WTC11 (cell line): ENCODE measurements at regions not wholly inside any gene's neighbourhood (a gene's known extent, or its start where the extent isn't known, plus 50 kb on each side); places are given as distances from the start of the nearest gene placed in this dataset.

Experiments
- ATAC-seq: fragments of 200-7000 bp; cut with Tn5 transposase; 2 replicates; pipeline ENCODE4 v1.10.0; 2021; ENCODE audit warnings: mild to moderate bottlenecking, moderate library complexity
- CTCF ChIA-PET: fragments of 300-600 bp; sonication (Branson Sonifier 250); formaldehyde crosslinking; loops from one replicate; lab custom pipeline; 2021; ENCODE audit warnings: antibody characterized with exemption; lab: Charles Lee
- POLR2A ChIA-PET: fragments of 350-600 bp; sonication (Branson Sonifier 250); formaldehyde crosslinking; loops from one replicate; lab custom pipeline; 2021; ENCODE audit warnings: antibody characterized with exemption; lab: Charles Lee
- DNase-seq: peaks from one replicate; pipeline ENCODE4 v3.0.0; 2021; ENCODE audit warnings: low spot score
- H3K27ac Mint-ChIP-seq: 2 replicates; pipeline ENCODE4 v1.8.0; 2021; ENCODE audit warnings: mixed read lengths
- H3K27me3 Mint-ChIP-seq: 2 replicates; pipeline ENCODE4 v1.8.0; 2021; ENCODE audit warnings: low read depth, mild to moderate bottlenecking, moderate library complexity, mixed read lengths
- H3K36me3 Mint-ChIP-seq: 2 replicates; pipeline ENCODE4 v1.8.0; 2021; ENCODE audit warnings: mixed read lengths
- H3K4me1 Mint-ChIP-seq: 2 replicates; pipeline ENCODE4 v1.8.0; 2022; ENCODE audit warnings: mixed read lengths
- H3K4me3 Mint-ChIP-seq: 2 replicates; pipeline ENCODE4 v1.8.0; 2021; ENCODE audit warnings: mild to moderate bottlenecking, moderate library complexity, mixed read lengths
- H3K9me3 Mint-ChIP-seq: 2 replicates; pipeline ENCODE4 v1.8.0; 2021; ENCODE audit warnings: mixed read lengths
- FOXK1 ChIP-seq: sonication (generic); formaldehyde crosslinking; IDR thresholded peaks from 2 replicates; pipeline ENCODE4 v1.8.0; 2022; ENCODE audit warnings: mild to moderate bottlenecking, moderate library complexity, missing genetic modification reagents
- FOXP1 ChIP-seq: sonication (generic); formaldehyde crosslinking; IDR thresholded peaks from 2 replicates; pipeline ENCODE4 v1.8.0; 2022; ENCODE audit warnings: missing genetic modification reagents, mild to moderate bottlenecking, moderate library complexity, borderline replicate concordance
- JUN ChIP-seq: sonication (generic); formaldehyde crosslinking; IDR thresholded peaks from 2 replicates; pipeline ENCODE4 v1.8.0; 2023; ENCODE audit warnings: mild to moderate bottlenecking, missing genetic modification reagents
- OVOL2 ChIP-seq: fragments of 250-450 bp; sonication (Bioruptor Pico); IDR thresholded peaks from 2 replicates; pipeline ENCODE4 v1.9.0; 2021; ENCODE audit warnings: mild to moderate bottlenecking, borderline replicate concordance
- SMAD4 ChIP-seq: sonication (generic); formaldehyde crosslinking; IDR thresholded peaks from 2 replicates; pipeline ENCODE4 v1.8.0; 2022; ENCODE audit warnings: mild to moderate bottlenecking, missing genetic modification reagents
- SOX15 ChIP-seq: fragments of 250-450 bp; sonication (Bioruptor Pico); IDR thresholded peaks from 2 replicates; pipeline ENCODE4 v1.9.0; 2021; ENCODE audit warnings: mild to moderate bottlenecking
- SP1 ChIP-seq: sonication (generic); formaldehyde crosslinking; conservative IDR thresholded peaks from 2 replicates; pipeline ENCODE4 v1.8.1; 2022; ENCODE audit warnings: missing genetic modification reagents
- ZNF138 ChIP-seq: sonication (generic); formaldehyde crosslinking; conservative IDR thresholded peaks from 2 replicates; pipeline ENCODE4 v1.8.1; 2022; ENCODE audit warnings: mild to moderate bottlenecking, moderate library complexity, missing genetic modification reagents
- ZNF263 ChIP-seq: sonication (generic); formaldehyde crosslinking; IDR thresholded peaks from 2 replicates; pipeline ENCODE4 v1.8.1; 2022; ENCODE audit warnings: low read depth, mild to moderate bottlenecking, moderate library complexity, missing genetic modification reagents
- ZNF416 ChIP-seq: fragments of 250-450 bp; sonication (Bioruptor Pico); IDR thresholded peaks from 2 replicates; pipeline ENCODE4 v1.9.0; 2021; ENCODE audit warnings: mild to moderate bottlenecking, inconsistent platforms
- ZNF423 ChIP-seq: fragments of 250-450 bp; sonication (Bioruptor Pico); IDR thresholded peaks from 2 replicates; pipeline ENCODE4 v2.1.2; 2022; ENCODE audit warnings: mild to moderate bottlenecking, moderate library complexity
- TF ChIP-seq, protein P1 (sequence below): sonication (generic); formaldehyde crosslinking; IDR thresholded peaks from 2 replicates; pipeline ENCODE4 v1.8.1; 2022; ENCODE audit warnings: low read depth, mild to moderate bottlenecking, moderate library complexity, missing genetic modification reagents, borderline replicate concordance
- TF ChIP-seq, protein P2 (sequence below): sonication (generic); formaldehyde crosslinking; conservative IDR thresholded peaks from 2 replicates; pipeline ENCODE4 v1.8.1; 2022; ENCODE audit warnings: mild to moderate bottlenecking, missing genetic modification reagents
- TF ChIP-seq, protein P3 (sequence below): sonication (generic); formaldehyde crosslinking; IDR thresholded peaks from 2 replicates; pipeline ENCODE4 v1.8.0; 2023; ENCODE audit warnings: missing genetic modification reagents
- TF ChIP-seq, protein P4 (sequence below): sonication (generic); formaldehyde crosslinking; IDR thresholded peaks from 2 replicates; pipeline ENCODE4 v1.8.0; 2022; ENCODE audit warnings: mild to moderate bottlenecking, missing genetic modification reagents
- TF ChIP-seq, protein P5 (sequence below): sonication (generic); formaldehyde crosslinking; IDR thresholded peaks from 2 replicates; pipeline ENCODE4 v1.8.1; 2023; ENCODE audit warnings: mild to moderate bottlenecking, missing genetic modification reagents
- TF ChIP-seq, protein P6 (sequence below): sonication (generic); formaldehyde crosslinking; IDR thresholded peaks from 2 replicates; pipeline ENCODE4 v1.8.1; 2022; ENCODE audit warnings: low read depth, missing genetic modification reagents, borderline replicate concordance
- TF ChIP-seq, protein P7 (sequence below): sonication (generic); formaldehyde crosslinking; IDR thresholded peaks from 2 replicates; pipeline ENCODE4 v1.8.1; 2022; ENCODE audit warnings: missing genetic modification reagents, borderline replicate concordance

DNA sequence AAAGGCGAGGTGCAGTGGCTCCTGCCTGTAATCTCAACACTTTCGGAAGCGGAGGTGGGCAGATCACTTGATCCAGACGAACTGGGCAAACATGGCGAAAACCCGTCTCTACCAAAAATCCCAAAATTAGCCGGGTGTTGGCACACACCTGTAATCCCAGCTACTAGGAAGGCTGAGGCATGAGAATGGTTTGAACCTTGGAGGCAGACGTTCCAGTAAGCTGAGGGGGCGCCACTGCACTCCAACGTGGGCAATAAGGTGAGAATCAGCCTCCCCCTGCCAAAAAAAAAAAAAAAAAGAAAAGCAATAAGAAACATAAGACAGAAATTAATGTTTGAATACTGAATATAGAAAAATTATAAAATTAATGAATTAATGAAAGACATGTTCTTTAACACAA is 928.7 kb downstream of the LRFN5 start:
- Mint-ChIP-seq H3K4me1 (no peaks in the 10 kb centered on the region), H3K27ac (no peak overlapping the region), H3K4me3 (no peak overlapping the region), H3K9me3 (no peaks in the 10 kb centered on the region), H3K36me3 (no peaks in the 10 kb centered on the region), H3K27me3 (no peaks in the 10 kb centered on the region)
- CTCF ChIA-PET: interaction anchor here (0.6 to 0.7 kb wide), 2 partner anchors 46 to 262 kb away, joined by 3 to 4 read pairs; no protein-coding TSS in a partner anchor
- TF ChIP-seq OVOL2 (CRISPR knock-in tag): no peak
- TF ChIP-seq, protein P1, sequence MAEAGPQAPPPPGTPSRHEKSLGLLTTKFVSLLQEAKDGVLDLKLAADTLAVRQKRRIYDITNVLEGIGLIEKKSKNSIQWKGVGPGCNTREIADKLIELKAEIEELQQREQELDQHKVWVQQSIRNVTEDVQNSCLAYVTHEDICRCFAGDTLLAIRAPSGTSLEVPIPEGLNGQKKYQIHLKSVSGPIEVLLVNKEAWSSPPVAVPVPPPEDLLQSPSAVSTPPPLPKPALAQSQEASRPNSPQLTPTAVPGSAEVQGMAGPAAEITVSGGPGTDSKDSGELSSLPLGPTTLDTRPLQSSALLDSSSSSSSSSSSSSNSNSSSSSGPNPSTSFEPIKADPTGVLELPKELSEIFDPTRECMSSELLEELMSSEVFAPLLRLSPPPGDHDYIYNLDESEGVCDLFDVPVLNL (CRISPR knock-in tag): no peak
- TF ChIP-seq, protein P2, sequence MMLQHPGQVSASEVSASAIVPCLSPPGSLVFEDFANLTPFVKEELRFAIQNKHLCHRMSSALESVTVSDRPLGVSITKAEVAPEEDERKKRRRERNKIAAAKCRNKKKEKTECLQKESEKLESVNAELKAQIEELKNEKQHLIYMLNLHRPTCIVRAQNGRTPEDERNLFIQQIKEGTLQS (CRISPR knock-in tag): no peak
- TF ChIP-seq ZNF263 (CRISPR knock-in tag): no peak
- TF ChIP-seq SOX15: no peak
- TF ChIP-seq FOXP1 (CRISPR knock-in tag): no peak
- TF ChIP-seq, protein P3, sequence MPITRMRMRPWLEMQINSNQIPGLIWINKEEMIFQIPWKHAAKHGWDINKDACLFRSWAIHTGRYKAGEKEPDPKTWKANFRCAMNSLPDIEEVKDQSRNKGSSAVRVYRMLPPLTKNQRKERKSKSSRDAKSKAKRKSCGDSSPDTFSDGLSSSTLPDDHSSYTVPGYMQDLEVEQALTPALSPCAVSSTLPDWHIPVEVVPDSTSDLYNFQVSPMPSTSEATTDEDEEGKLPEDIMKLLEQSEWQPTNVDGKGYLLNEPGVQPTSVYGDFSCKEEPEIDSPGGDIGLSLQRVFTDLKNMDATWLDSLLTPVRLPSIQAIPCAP (CRISPR knock-in tag): no peak
- TF ChIP-seq, protein P4, sequence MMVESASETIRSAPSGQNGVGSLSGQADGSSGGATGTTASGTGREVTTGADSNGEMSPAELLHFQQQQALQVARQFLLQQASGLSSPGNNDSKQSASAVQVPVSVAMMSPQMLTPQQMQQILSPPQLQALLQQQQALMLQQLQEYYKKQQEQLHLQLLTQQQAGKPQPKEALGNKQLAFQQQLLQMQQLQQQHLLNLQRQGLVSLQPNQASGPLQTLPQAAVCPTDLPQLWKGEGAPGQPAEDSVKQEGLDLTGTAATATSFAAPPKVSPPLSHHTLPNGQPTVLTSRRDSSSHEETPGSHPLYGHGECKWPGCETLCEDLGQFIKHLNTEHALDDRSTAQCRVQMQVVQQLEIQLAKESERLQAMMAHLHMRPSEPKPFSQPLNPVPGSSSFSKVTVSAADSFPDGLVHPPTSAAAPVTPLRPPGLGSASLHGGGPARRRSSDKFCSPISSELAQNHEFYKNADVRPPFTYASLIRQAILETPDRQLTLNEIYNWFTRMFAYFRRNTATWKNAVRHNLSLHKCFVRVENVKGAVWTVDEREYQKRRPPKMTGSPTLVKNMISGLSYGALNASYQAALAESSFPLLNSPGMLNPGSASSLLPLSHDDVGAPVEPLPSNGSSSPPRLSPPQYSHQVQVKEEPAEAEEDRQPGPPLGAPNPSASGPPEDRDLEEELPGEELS (CRISPR knock-in tag): no peak
- TF ChIP-seq ZNF416 (CRISPR knock-in tag): no peak
- no peak for TF ChIP-seq SP1 (CRISPR knock-in tag)
- TF ChIP-seq, protein P5, sequence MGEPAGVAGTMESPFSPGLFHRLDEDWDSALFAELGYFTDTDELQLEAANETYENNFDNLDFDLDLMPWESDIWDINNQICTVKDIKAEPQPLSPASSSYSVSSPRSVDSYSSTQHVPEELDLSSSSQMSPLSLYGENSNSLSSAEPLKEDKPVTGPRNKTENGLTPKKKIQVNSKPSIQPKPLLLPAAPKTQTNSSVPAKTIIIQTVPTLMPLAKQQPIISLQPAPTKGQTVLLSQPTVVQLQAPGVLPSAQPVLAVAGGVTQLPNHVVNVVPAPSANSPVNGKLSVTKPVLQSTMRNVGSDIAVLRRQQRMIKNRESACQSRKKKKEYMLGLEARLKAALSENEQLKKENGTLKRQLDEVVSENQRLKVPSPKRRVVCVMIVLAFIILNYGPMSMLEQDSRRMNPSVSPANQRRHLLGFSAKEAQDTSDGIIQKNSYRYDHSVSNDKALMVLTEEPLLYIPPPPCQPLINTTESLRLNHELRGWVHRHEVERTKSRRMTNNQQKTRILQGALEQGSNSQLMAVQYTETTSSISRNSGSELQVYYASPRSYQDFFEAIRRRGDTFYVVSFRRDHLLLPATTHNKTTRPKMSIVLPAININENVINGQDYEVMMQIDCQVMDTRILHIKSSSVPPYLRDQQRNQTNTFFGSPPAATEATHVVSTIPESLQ (CRISPR knock-in tag): no peak
- ATAC-seq (peak; percentile 76), DNase-seq (peak; percentile 36)
- POLR2A ChIA-PET: no interaction called here

DNA sequence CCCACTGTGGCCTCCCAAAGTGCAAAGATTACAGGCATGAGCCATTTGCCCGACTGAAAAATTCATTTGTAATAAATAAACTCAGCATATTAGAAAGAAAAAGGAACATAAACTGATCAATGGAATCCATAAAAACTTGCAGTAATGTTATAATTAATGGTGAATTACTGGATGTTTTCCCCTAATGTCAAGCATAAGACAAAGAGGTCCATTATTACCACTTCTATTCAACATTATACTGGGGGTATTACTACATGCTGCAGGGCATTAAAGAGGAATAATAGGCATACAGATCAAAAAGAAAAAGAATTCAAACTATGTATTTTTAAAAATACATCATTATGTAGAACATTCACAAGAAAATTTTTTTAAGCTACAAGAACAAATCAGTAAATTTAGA is 926.8 kb downstream of the LRFN5 start:
- CTCF ChIA-PET: no interaction called here
- no peak for DNase-seq
- Mint-ChIP-seq H3K4me3 (no peak overlapping the region), H3K27me3 (no peaks in the 10 kb centered on the region), H3K27ac (no peak overlapping the region), H3K36me3 (no peaks in the 10 kb centered on the region), H3K9me3 (no peaks in the 10 kb centered on the region), H3K4me1 (no peaks in the 10 kb centered on the region)
- no peak for TF ChIP-seq ZNF138
- TF ChIP-seq SMAD4 (CRISPR knock-in tag): no peak
- TF ChIP-seq FOXK1: no peak
- TF ChIP-seq, protein P6, sequence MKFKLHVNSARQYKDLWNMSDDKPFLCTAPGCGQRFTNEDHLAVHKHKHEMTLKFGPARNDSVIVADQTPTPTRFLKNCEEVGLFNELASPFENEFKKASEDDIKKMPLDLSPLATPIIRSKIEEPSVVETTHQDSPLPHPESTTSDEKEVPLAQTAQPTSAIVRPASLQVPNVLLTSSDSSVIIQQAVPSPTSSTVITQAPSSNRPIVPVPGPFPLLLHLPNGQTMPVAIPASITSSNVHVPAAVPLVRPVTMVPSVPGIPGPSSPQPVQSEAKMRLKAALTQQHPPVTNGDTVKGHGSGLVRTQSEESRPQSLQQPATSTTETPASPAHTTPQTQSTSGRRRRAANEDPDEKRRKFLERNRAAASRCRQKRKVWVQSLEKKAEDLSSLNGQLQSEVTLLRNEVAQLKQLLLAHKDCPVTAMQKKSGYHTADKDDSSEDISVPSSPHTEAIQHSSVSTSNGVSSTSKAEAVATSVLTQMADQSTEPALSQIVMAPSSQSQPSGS: no peak
- no peak for TF ChIP-seq ZNF423 (CRISPR knock-in tag)
- ATAC-seq: no peak
- POLR2A ChIA-PET: no interaction called here

DNA sequence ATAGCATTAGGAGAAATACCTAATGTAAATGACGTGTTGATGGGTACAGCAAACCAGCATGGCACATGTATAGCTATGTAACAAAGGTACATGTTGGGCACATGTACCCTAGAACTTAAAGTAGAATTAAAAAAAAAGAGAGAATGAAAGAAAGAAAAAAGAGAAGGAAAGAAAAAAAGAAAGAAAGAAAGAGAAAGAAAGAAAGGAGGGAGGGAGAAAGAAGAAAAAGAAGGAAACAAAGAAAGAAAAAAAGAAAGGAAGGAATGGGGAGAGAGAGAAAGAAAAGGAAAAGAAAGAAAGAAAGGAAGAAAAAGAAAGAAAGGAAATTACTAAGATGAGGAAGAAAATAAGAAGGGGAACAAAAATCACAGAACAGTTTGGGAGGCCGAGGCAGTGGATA is 925.5 kb downstream of the LRFN5 start:
- Mint-ChIP-seq H3K36me3 (no peaks in the 10 kb centered on the region), H3K9me3 (no peaks in the 10 kb centered on the region), H3K4me1 (peaks cover 6% of the 10 kb centered on the region; the same call in 1 of the 2 replicates), H3K27me3 (no peaks in the 10 kb centered on the region), H3K27ac (no peak overlapping the region), H3K4me3 (no peak overlapping the region)
- ATAC-seq (no peak), DNase-seq (no peak)
- ChIA-PET CTCF (no interaction called here), POLR2A (no interaction called here)
- TF ChIP-seq, protein P7, sequence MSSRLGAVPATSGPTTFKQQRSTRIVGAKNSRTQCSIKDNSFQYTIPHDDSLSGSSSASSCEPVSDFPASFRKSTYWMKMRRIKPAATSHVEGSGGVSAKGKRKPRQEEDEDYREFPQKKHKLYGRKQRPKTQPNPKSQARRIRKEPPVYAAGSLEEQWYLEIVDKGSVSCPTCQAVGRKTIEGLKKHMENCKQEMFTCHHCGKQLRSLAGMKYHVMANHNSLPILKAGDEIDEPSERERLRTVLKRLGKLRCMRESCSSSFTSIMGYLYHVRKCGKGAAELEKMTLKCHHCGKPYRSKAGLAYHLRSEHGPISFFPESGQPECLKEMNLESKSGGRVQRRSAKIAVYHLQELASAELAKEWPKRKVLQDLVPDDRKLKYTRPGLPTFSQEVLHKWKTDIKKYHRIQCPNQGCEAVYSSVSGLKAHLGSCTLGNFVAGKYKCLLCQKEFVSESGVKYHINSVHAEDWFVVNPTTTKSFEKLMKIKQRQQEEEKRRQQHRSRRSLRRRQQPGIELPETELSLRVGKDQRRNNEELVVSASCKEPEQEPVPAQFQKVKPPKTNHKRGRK (CRISPR knock-in tag): 0 out of 2 replicates have a peak, but pooled peaks have one; percentile 15
- TF ChIP-seq JUN (CRISPR knock-in tag): no peak
- TF ChIP-seq, all 79 proteins: peak for 1
